ENCODE measurements at regions not wholly inside any gene's neighbourhood (a gene's known extent, or its start where the extent isn't known, plus 50 kb on each side); places are given as distances from the start of the nearest gene placed in this dataset.
"Not testable (repeated sequence)": the region's sequence is repeated elsewhere in the genome, so short reads cannot be mapped to it uniquely, and the experiment has no call there.

GRCh38 chr2:182655750-182656149, 60.3 kb upstream of the DNAJC10 start:
- TF ChIP-seq, protein P1, sequence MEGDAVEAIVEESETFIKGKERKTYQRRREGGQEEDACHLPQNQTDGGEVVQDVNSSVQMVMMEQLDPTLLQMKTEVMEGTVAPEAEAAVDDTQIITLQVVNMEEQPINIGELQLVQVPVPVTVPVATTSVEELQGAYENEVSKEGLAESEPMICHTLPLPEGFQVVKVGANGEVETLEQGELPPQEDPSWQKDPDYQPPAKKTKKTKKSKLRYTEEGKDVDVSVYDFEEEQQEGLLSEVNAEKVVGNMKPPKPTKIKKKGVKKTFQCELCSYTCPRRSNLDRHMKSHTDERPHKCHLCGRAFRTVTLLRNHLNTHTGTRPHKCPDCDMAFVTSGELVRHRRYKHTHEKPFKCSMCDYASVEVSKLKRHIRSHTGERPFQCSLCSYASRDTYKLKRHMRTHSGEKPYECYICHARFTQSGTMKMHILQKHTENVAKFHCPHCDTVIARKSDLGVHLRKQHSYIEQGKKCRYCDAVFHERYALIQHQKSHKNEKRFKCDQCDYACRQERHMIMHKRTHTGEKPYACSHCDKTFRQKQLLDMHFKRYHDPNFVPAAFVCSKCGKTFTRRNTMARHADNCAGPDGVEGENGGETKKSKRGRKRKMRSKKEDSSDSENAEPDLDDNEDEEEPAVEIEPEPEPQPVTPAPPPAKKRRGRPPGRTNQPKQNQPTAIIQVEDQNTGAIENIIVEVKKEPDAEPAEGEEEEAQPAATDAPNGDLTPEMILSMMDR (conservative IDR thresholded peaks at IDR 0.05; ENCODE audit: control insufficient read depth, insufficient read depth, low read depth, low read length) = no peak
- no peak for DNase-seq (ENCODE audit: low read depth)
- no peak overlapping the region for H3K4me3 ChIP-seq (ENCODE audit: control insufficient read depth, low read depth, low read length)

DNA sequence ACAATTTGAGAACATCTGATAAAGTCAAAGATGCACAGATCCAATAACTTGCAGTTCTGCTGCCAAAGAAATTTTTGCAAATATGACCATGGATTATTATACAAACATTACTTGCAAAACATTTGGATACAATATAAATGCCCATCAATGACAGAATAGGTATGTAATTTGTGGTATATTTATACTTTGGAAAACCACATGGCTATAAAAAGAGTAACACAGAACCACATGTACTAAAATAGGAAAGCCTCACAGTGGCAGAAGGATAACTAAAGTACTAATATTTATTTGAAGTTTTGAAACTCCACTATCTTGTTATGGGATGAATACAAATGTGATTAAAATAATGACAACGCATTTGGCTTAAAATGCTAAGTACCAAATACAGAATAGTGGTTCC, 51.8 kb upstream of the DNAJC10 start:
- no peak for DNase-seq (ENCODE audit: low read depth)
- H3K4me3 ChIP-seq (ENCODE audit: control insufficient read depth, low read depth, low read length) = no peak overlapping the region
- TF ChIP-seq, protein P1 (conservative IDR thresholded peaks at IDR 0.05; ENCODE audit: control insufficient read depth, insufficient read depth, low read depth, low read length) = no peak

- H3K4me3 ChIP-seq (ENCODE audit: control insufficient read depth, low read depth, low read length); DNase-seq (ENCODE audit: low read depth): not testable (repeated sequence)
Observed at GRCh38 chr2:182665500-182665899, 50.6 kb upstream of the DNAJC10 start.

All from fibroblast of mammary gland (primary cell).